ENCODE measurements at regions not wholly inside any gene's neighbourhood (a gene's known extent, or its start where the extent isn't known, plus 50 kb on each side); places are given as distances from the start of the nearest gene placed in this dataset.

GRCh38 chr7:118621810-118622360 is 397.4 kb downstream of the ANKRD7 start:
- TF ChIP-seq, protein P1, sequence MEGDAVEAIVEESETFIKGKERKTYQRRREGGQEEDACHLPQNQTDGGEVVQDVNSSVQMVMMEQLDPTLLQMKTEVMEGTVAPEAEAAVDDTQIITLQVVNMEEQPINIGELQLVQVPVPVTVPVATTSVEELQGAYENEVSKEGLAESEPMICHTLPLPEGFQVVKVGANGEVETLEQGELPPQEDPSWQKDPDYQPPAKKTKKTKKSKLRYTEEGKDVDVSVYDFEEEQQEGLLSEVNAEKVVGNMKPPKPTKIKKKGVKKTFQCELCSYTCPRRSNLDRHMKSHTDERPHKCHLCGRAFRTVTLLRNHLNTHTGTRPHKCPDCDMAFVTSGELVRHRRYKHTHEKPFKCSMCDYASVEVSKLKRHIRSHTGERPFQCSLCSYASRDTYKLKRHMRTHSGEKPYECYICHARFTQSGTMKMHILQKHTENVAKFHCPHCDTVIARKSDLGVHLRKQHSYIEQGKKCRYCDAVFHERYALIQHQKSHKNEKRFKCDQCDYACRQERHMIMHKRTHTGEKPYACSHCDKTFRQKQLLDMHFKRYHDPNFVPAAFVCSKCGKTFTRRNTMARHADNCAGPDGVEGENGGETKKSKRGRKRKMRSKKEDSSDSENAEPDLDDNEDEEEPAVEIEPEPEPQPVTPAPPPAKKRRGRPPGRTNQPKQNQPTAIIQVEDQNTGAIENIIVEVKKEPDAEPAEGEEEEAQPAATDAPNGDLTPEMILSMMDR (IDR thresholded peaks at IDR 0.05; ENCODE audit: extremely low read depth, missing control alignments), result no peak
- no peak for DNase-seq (ENCODE audit: low spot score)

DNA sequence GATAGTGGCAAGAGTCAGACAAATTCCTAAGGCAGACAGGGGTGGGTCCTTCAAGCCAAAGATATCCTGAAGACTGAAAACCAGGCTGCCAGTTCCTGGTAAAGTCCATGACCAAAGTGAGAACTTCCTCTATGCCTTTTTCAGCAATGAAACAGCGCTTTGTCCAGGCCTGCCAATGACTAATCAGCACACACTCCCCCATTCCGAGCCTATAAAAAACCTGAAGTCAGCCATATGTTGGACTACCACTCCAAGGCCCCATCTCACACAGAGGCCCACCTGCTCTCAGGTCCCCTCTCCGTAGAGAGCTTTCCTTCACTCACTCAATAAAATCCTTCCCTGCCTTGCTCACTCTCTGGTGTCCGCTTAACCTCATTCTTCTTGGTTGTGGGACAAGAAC is 402.2 kb downstream of the ANKRD7 start:
- no peak for DNase-seq (ENCODE audit: low spot score)
- TF ChIP-seq, protein P1 (IDR thresholded peaks at IDR 0.05; ENCODE audit: extremely low read depth, missing control alignments), result no peak

- TF ChIP-seq, protein P1 (IDR thresholded peaks at IDR 0.05; ENCODE audit: extremely low read depth, missing control alignments), result no peak
Observed at GRCh38 chr7:118627467-118627866, 403.0 kb downstream of the ANKRD7 start.

DNA sequence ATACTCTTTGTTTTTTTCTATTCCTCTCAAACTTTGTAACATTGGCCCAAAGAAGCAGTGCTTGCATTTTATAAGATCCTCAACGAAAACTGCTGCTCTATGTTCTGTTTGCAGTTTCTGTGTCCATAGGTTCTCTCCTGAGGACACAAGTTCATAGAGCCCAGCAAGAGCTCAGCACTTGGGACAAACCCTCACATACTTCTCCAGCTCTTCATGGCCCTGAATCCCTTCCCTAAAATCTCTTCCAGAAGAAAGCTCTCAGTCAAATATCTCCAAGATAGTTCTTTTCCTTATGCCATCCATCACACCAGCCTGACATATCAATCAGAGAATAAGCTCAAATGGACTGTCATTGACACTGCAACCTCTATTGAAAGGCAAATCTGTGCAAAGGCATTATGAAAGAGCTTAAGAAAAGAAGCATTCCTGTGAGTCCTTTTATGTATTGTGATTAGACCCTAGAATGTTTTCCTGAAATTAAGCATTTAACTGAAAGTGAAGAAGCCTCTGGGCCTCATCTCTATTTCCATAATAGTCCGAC is 405.5 kb downstream of the ANKRD7 start:
- TF ChIP-seq, protein P1 (IDR thresholded peaks at IDR 0.05; ENCODE audit: extremely low read depth, missing control alignments), result no peak
- DNase-seq (ENCODE audit: low spot score), result no peak

More at GRCh38 chr7:118627467-118627866, 403.0 kb downstream of the ANKRD7 start:
- no peak for DNase-seq (ENCODE audit: low spot score)

GRCh38 chr7:118642396-118642795 is 417.9 kb downstream of the ANKRD7 start:
- TF ChIP-seq, protein P1 (IDR thresholded peaks at IDR 0.05; ENCODE audit: extremely low read depth, missing control alignments), result no peak
- DNase-seq (ENCODE audit: low spot score), result no peak

- TF ChIP-seq, protein P1 (IDR thresholded peaks at IDR 0.05; ENCODE audit: extremely low read depth, missing control alignments), result no peak
- DNase-seq (ENCODE audit: low spot score), result no peak
Observed at GRCh38 chr7:118644346-118644745, 419.8 kb downstream of the ANKRD7 start.

DNA sequence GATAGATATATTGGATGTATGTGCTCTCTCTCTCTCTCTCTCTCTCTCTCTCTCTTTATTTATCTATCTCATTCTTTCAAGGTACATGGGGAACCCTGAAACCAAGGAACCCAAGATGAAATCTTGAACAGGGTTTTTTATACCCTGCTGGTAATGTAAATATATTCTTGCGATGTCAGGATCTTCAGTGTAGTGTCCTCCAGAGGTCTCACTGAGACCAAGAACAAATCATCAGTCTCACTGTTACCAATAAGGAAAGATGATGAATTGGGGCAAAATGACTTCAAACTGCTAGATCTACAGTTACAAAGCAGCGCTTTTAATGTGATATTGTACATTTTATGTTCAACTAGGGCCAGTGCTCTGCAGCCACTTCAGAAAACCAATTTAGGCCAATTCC is 423.5 kb downstream of the ANKRD7 start:
- TF ChIP-seq, protein P1 (IDR thresholded peaks at IDR 0.05; ENCODE audit: extremely low read depth, missing control alignments), result no peak
- DNase-seq (ENCODE audit: low spot score), result no peak
